Astrocyte of the spinal cord (primary cell): ENCODE measurements at regions not wholly inside any gene's neighbourhood (a gene's known extent, or its start where the extent isn't known, plus 50 kb on each side); places are given as distances from the start of the nearest gene placed in this dataset.
A peak's percentile ranks its signal among the peaks of the same experiment; 100 is the strongest.
"Not testable (repeated sequence)": the region's sequence is repeated elsewhere in the genome, so short reads cannot be mapped to it uniquely, and the experiment has no call there.

ENCODE experiments used
- DNase-seq: peaks from one replicate; pipeline ENCODE4 v3.0.0; 2011; ENCODE audit warnings: low read depth, low spot score
- H3K4me3 ChIP-seq: 2 replicates; pipeline ENCODE4 v1.5.1; 2011; ENCODE audit warnings: low read depth, mild to moderate bottlenecking, low read length, moderate library complexity
- CTCF ChIP-seq: IDR thresholded peaks from 2 replicates; pipeline ENCODE4 v1.5.1; 2012; ENCODE audit warnings: low read depth, mild to moderate bottlenecking, low read length, inconsistent platforms
- in situ Hi-C: cut with HindIII; loops from 2 replicates; pipeline ENCODE4 v1.10.0; 2017; ENCODE audit warnings: low sequenced_read_pairs

- peak; percentile 3 for DNase-seq
- in situ Hi-C loops = no loop called here
- no peak overlapping the region for H3K4me3 ChIP-seq
- TF ChIP-seq CTCF = no peak
Observed at GRCh38 chr13:80499536-80500290, 158.8 kb upstream of the SPRY2 start.

DNA sequence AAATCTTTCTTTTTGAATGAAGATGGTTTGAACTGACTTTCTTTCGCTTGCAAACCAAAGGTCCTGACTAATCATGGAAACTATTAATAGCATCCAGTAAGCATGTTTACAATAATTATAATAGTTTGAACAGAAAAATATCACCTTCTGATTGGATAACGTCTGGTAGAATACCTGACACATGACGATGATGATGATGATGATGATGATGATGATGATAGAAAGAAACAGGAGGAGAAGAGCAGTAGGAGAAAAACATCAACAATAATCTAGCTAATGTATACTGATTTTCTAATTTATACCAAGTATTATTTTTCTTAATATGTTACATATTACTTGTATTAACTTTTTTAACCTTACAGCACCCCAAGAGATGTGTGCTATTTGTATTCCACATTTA lies 157.5 kb upstream of the SPRY2 start:
- TF ChIP-seq CTCF = no peak
- no peak for DNase-seq
- no peak overlapping the region for H3K4me3 ChIP-seq
- in situ Hi-C loops = no loop called here

GRCh38 chr13:80497978-80498377 lies 157.1 kb upstream of the SPRY2 start:
- no peak for DNase-seq
- no peak for TF ChIP-seq CTCF
- no peak overlapping the region for H3K4me3 ChIP-seq
- in situ Hi-C loops = no loop called here

- in situ Hi-C loops = no loop called here
- TF ChIP-seq CTCF = no peak
- no peak for DNase-seq
- H3K4me3 ChIP-seq = no peak overlapping the region
Observed at GRCh38 chr13:80497439-80497838, 156.5 kb upstream of the SPRY2 start.

DNA sequence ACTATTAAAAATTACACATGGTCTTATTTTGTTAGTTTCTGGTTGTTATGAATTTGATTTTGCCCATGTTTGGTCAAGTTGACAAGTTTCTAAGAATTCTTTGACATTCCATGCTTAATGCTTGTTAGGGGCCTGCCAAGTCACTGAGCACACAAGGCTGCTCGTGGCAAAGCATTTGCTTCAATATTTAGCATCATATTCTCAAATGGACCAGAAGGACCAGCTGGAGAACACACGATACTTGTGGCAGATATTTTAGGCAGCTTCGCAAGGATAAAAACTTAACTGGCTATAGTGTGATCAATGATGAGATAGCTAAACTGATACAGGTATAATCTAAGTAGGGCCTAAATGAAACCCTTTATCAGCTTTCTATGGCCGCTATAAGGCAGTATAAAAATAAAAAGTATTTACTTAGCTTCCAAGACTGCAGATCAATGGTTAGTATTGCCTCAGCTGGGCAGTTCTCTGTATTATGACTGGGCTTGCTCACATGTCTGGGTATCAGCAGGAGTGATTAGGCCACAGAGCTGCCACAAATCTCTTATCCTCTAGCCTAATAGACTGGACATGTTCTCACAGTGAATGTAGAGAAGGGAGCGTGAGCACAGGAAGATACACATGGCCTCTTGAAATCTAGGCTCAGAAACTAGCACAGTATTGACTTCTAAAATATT lies 155.9 kb upstream of the SPRY2 start:
- TF ChIP-seq CTCF = no peak
- DNase-seq = no peak
- H3K4me3 ChIP-seq = no peak overlapping the region
- in situ Hi-C loops = no loop called here

DNA sequence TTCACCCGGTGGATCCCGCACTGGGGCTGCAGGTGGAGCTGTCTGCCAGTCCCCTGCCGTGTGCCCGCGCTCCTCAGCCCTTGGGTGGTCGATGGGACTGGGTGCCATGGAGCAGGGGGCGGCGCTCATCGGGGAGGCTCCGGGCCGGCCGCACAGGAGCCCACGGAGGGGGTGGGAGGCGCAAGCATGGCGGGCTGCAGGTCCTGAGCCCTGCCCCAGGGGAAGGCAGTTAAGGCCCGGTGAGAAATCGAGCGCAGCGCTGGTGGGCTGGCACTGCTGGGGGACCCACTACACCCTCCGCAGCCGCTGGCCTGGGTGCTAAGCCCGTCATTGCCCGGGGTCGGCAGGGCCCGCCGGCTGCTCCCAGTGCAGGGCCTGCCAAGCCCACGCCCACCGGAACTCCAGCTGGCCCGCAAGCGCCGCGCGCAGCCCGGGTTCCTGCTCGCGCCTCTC lies 149.6 kb upstream of the SPRY2 start:
- DNase-seq, in situ Hi-C loops, H3K4me3 ChIP-seq: not testable (repeated sequence)

- no peak for DNase-seq
- in situ Hi-C loops = no loop called here
- H3K4me3 ChIP-seq = no peak overlapping the region
- no peak for TF ChIP-seq CTCF
Observed at GRCh38 chr13:80486402-80486801, 145.5 kb upstream of the SPRY2 start.
